Stimulated activated CD4-positive, alpha-beta T cell treated with anti-CD3 and anti-CD28 coated beads, Interleukin-2, amount 100 ng/mL, for 48 hours (primary cell): ENCODE measurements at regions not wholly inside any gene's neighbourhood (a gene's known extent, or its start where the extent isn't known, plus 50 kb on each side); places are given as distances from the start of the nearest gene placed in this dataset.
"Not testable (repeated sequence)": the region's sequence is repeated elsewhere in the genome, so short reads cannot be mapped to it uniquely, and the experiment has no call there.

Source experiments
- DNase-seq, 2 donors: peaks; one replicate each; pipeline ENCODE4 v3.0.0-alpha.2; 2020

GRCh38 chr5:67802766-67803165, 412.8 kb upstream of the PIK3R1 start:
- no peak for DNase-seq

GRCh38 chr5:67799732-67800234, 415.8 kb upstream of the PIK3R1 start:
- no peak for DNase-seq

DNA sequence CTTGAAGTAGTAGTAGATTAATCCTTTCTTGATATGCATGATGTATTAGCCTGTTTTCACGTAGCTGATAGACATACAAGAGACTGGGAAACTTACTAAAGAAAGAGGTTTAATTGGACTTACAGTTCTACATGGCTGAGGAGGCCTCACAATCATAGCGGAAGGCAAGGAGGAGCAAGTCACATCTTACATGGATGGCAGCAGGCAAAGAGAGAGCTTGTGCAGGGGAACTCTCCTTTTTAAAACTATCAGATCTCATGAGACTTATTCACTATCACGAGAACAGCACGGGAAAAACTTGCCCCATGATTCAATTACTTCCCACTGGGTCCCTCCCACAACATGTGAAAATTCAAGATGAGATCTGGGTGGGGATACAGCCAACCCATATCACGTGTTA, 417.1 kb upstream of the PIK3R1 start:
- not testable (repeated sequence) for DNase-seq

DNA sequence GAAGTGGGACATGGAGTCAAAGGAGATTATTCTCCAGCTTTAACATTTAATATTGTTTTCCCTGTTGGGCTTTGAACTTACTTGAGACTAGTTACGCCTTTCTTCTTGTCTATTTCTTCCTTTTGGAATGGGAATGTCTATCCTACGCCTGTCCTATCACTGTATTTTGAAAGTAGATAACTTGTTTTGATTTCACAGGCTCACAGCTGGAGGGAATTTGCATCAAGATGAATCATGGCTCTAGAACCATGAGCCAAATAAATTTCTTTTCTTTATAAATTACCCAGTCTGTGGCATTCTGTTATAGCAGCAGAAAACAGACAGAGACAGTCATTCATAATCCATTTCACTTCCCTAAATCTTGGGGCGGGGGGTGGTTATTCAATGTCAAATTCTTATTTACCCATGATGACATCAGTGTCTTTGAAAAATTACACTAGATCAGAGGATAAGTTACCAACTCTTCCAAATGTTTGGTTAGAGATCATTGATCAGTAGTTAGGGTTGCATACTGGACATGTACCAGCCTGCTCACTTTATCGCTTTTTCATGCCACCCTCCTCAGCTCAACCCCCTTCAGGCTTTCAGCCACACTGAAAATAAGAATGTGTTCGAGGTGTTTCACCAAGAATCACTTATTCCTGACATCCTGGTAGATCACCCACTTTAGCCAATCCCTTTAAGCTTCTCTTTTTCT, 419.6 kb upstream of the PIK3R1 start:
- no peak for DNase-seq

DNA sequence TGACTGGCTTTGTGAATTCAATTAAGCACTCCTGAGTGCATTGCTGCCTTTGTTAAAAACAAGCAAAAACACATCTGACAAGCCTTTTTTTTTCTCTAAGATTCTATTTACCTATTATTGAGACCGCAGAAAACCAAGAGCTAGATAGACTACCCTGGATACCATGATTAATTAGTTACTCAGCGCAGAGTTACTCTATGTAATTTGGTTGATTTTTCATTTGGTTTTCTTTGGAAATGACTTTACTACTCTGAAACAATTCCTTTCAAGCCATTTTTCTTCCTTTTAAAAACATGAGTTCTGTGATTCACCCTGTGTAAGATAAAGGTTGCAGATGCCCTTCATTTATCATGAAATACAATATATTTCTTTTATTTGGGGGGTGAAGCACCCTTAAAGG, 421.6 kb upstream of the PIK3R1 start:
- no peak for DNase-seq

DNA sequence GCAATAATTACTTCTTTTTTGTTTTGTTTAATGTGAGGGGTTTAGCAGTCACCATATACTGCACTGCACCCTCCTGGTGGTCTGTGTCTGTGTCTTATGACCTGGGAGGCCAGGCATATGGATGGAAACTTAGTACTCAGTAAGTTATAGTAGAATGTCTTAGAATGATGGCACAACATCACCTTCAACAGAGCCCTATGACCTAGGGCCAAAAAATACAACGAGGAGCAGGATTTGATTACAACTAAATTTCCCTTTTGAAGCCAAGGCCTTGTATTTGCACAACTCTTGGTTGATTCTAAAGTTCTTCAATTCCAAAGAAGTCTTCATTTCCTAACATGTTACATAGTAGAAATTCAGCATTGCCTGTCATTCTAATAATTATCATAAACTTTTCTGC, 422.1 kb upstream of the PIK3R1 start:
- DNase-seq, result no peak

DNA sequence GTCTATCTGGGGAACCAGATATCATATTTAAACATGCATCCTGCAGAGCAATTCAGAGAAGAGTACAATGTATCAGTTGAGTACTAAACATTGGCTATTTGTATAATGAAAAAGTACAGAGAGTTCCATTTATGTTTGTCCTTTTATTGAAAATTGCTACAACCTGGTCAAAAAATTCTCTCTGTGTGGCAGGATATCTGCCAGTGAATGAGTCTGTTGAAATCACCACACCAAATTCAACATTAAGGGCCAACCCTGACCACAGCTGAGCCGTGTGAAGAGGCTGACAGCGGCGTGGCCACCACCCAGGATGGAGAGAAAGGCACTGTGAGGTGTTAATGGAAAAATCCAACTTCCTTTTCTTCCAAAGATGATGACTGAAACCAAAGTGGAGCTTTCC, 422.7 kb upstream of the PIK3R1 start:
- no peak for DNase-seq

GRCh38 chr5:67790390-67790789, 425.2 kb upstream of the PIK3R1 start:
- DNase-seq, result no peak

DNA sequence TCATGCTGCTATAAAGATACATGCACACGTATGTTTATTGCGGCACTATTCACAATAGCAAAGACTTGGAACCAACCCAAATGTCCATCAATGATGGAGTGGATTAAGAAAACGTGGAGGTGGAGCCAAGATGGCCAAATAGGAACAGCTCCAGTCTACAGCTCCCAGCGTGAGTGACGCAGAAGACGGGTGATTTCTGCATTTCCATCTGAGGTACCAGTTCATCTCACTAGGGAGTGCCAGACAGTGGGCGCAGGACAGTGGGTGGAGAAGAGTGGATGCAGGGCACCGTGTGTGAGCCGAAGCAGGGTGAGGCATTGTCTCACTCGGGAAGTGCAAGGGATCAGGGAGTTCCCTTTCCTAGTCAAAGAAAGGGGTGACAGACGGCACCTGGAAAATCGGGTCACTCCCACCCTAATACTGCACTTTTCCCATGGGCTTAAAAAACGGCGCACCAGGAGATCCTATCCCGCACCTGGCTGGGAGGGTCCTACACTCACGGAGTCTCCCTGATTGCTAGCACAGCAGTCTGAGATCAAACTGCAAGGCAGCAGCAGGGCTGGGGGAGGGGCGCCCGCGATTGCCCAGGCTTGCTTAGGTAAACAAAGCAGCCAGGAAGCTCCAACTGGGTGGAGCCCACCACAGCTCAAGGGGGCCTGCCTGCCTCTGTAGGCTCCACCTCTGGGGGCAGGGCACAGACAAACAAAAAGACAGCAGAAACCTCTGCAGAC, 435.5 kb upstream of the PIK3R1 start:
- not testable (repeated sequence) for DNase-seq

DNA sequence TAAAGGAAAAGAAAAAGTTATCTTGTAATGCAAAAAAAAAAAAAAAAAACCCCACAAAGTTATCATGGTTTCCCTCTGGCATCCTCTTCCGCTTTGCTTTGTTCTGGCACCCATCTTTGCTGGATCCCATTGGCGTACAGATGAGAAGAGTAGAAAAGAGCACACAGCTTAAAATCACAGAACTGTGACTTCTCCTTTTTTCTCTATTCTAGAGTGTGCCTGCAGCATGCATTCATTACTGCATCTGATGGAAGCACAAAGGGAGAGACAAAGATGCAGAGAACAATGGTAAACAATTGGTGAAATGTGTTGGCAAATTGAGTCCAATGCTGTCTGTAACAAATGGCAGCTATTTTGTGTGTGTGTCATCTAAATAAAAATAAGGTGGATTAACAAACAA, 440.8 kb upstream of the PIK3R1 start:
- no peak for DNase-seq

DNA sequence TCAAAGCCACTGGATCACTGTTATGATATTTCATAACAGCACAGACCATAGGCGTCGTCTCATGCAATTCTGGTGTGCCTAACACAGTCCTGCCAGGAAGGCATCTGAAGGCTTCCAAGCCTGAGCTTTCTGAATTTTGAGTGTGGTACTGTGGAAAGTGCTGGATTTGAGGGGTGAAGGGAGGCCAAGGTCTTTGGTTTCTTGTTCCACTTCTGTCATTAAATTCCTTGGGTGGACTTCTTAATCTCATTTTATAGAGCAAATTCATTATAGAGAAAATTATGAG, 441.3 kb upstream of the PIK3R1 start:
- DNase-seq, result no peak

GRCh38 chr5:67773411-67774266, 441.9 kb upstream of the PIK3R1 start:
- DNase-seq, result no peak

GRCh38 chr5:67771791-67772190, 443.8 kb upstream of the PIK3R1 start:
- no peak for DNase-seq

- DNase-seq, result no peak
Observed at GRCh38 chr5:67771221-67771620, 444.3 kb upstream of the PIK3R1 start.

DNA sequence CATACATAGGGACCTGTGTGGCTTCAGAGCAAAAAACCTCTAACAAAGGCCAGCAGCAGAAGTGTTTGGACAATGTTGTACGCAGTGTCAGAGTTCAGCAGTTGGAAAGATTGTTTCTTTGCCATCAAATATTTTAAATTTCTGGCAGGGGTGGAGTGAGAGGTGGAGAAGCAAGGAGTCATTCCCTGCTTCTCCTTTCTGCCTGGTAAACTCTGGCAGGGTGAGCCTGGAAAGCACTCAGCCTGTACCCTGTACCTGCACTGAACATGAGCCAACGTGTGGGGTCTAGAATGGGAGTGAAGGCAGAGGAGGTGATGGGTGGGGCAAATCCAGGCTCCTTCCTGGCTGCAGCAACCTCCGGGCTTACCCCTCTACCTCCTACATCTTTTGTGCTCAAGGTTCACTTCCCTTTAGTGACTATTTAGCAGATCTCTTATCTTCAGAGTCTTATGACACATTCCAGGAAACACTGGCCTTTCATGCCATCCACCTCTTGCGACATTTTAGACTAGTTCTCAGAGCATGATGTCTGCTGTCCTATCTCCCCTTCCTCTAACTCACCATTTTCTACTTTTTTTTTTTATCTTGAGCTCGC, 445.0 kb upstream of the PIK3R1 start:
- no peak for DNase-seq

DNA sequence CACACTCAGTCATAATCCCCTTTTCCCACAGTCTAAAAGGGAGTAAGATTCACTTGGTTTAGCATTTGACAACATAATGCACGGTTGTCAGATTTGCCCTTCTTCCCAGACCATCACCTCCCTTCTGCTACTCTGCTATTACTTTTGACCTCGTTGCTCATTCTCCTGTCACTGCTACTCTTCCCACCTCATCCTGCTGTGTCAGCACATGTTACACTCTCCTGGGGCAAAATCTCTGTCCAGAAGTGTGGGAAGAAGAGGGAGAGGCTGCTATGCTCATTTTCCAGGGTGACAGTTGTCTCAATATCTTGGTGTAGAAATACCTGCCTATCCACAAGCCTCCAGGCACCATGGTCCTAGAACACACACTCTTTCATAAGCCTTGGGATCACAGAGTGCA, 449.9 kb upstream of the PIK3R1 start:
- no peak for DNase-seq

GRCh38 chr5:67757771-67758170, 457.8 kb upstream of the PIK3R1 start:
- not testable (repeated sequence) for DNase-seq

DNA sequence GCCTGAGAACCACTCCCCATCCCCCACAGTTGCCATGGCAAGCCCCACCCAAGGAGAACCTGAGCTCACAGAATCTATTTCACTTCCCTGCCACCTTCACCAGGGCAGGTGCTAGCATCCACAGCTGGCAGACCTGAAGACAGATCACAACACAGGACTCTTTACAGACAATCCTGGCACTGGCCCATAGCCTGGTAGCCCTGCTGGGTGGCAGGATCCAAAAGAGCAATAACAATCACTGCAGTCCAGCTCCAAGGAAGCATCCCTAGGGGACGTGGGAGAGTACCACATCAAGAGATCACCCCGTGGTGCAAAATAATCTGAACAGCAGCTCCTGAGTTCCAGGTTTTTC, 463.2 kb upstream of the PIK3R1 start:
- no peak for DNase-seq

- no peak for DNase-seq
Observed at GRCh38 chr5:67748165-67748690, 467.3 kb upstream of the PIK3R1 start.

DNA sequence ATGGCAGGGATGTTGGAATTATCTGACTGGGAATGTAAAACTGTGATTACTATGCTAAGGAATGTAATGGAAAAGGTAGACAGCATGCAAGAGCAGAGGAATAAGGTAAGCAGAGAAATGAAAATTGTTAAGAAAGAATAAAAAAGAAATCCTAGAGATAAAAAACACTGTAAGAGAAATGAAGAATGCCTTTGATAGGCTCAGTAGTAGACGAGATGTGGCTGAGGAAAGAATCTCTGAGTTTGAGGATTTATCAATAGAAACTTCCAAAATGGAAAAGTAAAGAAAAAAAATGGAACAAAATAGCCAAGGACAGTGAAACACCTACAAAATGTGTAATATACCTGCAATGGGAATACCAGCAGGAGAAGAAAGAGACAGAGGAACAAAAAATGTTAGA, 468.5 kb upstream of the PIK3R1 start:
- DNase-seq, result no peak

- DNase-seq, result not testable (repeated sequence)
Observed at GRCh38 chr5:67746608-67747007, 468.9 kb upstream of the PIK3R1 start.

- DNase-seq, result no peak
Observed at GRCh38 chr5:67746103-67746502, 469.5 kb upstream of the PIK3R1 start.

DNA sequence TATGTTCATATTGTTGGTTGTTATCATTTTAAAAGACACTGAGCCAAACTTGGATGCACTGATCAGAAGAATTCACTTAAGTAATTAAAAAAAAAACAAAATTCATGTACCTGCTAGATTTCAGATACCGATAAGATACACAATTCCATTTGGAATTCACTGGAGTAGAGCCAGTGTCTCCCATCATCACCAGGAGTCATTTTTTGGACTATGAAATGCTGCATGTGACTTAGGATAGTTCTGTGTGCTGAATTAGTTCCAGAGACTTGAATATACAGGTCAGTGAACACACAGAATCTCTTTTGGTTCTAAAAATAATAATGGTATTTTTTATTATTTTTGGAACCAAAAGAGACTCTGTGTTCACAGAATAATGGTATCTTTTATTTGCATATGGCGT, 482.6 kb upstream of the PIK3R1 start:
- DNase-seq, result no peak
